GM18511 (cell line): ENCODE measurements at regions not wholly inside any gene's neighbourhood (a gene's known extent, or its start where the extent isn't known, plus 50 kb on each side); places are given as distances from the start of the nearest gene placed in this dataset.
A peak's percentile ranks its signal among the peaks of the same experiment; 100 is the strongest.

ENCODE experiments used
- ATAC-seq: cut with Tn5 transposase; IDR thresholded peaks from one replicate; pipeline ENCODE4 v1.9.1; 2021; ENCODE audit warnings: mild to moderate bottlenecking, moderate library complexity; ENCODE audit not compliant: unreplicated experiment

DNA sequence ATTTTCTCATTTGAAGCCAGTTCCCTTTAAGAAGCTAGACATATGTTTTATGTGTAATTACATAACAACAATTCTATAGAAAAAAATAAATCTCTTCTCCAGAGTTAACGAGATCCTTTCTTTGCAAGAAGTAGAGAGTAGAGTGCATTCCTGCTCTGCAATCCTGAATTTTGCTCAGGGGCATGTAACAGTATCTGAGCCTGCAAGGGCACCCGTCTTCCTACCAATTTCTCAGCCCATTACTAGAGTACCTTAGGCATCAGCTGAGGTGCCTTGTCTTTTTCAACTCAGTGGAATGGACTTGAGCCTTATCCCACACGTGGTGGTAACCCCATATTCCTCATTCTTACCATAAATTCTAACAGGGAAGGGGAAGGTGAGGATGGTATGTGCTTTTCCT lies 205.9 kb downstream of the IKZF2 start:
- no peak for ATAC-seq

DNA sequence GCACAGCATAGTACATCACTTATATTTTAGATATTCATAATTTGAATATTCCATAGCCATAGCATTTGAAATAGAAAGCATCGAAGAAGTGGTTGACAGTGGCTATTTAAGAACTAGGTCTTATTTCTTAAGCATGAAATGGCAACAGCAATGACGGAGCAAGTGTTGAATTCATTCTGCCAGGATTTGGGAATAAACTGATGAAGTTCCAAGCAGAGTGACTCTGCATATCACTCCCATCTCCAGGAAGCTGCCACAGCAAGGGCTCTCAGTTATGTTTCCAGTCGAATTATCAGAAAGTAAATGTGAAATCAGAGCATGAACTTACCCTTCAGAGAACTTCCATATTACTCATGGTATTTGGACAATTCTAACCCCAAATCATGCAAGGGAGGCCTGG lies 208.1 kb downstream of the IKZF2 start:
- ATAC-seq, result no peak

DNA sequence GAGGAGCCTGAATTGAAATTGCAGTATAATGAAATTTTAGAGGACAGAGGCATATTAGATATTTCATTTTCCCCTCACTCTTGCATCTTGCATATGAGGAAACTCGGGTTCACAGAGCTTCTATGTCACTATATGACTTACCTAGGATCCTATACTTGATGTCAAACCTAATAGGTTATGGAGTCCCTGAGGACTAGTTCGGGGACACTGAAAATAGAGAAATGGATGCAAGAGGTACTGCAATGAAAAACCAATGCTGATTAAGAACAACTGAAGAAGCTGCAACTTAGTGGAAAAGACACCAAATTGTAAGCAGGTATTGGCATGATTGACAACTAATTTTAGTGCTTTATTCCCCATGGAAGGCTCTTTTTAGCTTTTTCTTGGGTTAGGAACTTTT lies 210.1 kb downstream of the IKZF2 start:
- ATAC-seq, result no peak

DNA sequence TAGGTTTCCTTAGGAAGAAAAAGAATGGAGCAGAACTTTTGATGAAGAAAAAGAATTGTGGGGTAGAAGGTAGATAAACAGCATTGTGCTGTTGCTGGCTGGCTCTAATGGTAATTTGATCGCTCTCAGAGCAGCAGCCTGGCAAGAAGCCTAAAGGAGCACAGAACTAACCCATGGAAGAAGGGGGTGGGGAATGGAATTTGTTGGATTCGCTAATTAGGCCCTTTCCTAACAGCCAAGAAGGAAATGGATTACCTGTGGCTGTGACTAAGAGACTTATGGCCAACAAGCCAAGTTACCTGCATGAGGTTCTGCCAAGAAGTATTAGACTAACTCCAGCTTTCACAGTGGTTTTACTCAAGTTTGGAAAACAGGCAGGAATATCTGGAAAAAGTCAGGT lies 210.6 kb downstream of the IKZF2 start:
- no peak for ATAC-seq

DNA sequence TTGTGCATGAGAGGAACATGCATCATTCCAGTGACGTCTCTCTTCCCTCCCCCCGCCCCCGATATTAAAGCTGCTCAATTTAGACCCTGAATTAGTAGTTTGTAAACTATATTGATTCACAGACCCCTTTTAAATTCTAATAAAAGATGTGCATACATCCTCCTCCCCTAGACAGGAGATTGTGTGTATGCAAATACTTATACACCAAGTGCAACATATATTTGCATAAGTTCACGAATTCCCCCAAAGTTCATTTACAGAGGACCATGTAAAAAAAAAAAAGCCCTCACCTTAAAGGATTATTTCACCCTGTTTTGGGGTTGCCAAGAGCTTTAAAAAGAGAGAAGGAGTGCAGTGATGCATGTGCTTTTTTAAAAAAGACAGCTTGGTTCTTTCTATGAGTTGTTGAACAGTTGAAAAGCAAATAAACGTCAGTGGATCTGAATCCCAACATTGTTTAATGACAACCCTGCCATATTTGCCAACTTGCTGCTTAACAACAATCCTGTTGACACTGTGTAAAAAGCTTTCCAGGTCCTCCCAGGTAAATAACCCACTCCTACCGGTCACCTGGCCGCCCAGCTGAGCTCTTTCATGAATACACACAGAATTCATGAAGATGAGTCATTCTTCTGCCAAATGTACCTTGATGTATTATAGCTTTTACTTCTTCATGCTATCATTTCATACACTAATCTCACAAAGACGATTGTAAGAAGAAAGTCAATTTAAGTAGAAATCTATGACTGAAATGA lies 211.5 kb downstream of the IKZF2 start:
- ATAC-seq, result no peak

DNA sequence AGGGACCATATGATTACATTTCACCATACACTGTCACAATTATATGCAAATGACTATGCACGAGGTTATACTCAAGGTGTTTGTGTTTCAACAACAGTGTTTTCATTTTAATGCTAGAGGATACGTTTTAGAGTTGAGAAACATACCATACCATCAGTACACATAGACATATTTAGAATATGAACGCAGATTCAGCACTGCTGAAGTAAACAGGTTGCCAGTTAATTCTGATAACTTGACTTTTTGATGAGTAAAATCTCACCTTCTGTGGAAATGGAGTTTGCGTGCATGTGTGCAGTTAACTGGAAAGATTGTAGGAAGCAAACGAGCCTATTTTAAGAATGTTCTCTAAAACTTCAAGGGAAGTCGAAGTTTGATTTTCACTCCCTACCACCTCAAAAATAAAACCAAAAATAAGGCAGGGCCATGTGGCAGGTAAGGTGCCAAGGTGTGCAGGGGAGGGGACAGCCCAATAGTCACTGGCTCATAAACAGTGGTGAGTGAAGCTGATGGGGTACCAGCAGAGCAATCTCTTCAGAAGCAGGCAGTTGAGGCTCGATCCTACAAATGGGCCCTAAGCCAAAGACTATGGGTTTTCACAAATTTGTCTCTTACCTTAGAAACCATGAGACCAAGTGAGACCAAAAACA lies 213.1 kb downstream of the IKZF2 start:
- ATAC-seq, result no peak

DNA sequence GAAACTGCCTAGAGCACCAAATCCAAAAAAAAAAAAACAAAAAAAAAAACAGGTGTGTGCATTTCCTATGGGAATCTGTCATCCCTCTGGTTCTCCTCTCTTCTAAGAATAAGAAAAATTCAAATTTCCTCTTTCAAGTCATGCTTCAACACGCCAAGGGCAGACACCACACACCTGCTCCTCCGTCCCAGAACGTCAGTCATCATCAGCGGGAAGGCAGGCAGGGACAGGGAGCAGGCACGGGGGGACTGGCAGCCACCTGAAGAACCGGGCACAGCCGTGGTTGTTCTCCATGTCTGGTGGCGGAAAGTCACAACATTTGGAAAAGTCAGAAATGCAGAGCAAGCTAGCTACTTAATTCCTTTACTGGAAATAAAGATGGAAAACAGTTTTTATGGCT lies 214.8 kb downstream of the IKZF2 start:
- no peak for ATAC-seq

DNA sequence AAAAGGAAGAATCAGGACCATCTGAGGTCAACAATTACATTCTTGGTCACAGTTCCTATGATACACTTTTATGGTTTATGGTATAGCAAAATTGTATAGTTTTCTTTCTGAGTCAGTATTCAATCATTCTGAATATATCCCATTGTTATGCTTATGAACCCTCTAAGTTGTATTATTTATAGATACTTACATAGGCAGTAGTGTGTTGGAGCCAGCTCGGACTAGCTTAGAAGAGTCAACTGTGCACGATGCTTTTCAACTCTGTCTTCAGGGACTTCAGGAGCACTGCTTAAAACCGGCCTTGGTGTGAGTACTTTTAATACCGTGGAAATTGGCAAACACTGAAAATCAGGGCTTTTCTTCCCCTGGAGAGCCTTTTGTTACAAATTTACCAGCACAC lies 215.7 kb downstream of the IKZF2 start:
- ATAC-seq, result no peak

DNA sequence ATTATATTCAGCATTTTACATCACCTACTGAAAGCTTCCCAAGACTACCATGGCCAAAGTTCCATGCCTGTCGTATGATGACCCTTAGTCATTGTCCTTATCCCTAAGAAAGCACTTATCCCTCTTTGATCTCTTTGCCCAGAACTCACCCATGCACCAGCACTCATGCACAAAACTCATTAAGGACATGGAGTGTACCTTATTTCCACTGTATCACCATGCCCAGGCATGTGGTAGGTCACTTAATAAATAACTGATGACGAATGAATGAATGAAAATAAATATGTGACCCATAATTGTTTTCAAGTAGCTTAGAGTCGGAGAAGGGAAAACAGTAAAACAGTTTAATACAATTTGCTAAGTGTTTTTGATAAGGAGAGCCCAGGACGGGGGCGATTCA lies 220.1 kb downstream of the IKZF2 start:
- ATAC-seq, result no peak

DNA sequence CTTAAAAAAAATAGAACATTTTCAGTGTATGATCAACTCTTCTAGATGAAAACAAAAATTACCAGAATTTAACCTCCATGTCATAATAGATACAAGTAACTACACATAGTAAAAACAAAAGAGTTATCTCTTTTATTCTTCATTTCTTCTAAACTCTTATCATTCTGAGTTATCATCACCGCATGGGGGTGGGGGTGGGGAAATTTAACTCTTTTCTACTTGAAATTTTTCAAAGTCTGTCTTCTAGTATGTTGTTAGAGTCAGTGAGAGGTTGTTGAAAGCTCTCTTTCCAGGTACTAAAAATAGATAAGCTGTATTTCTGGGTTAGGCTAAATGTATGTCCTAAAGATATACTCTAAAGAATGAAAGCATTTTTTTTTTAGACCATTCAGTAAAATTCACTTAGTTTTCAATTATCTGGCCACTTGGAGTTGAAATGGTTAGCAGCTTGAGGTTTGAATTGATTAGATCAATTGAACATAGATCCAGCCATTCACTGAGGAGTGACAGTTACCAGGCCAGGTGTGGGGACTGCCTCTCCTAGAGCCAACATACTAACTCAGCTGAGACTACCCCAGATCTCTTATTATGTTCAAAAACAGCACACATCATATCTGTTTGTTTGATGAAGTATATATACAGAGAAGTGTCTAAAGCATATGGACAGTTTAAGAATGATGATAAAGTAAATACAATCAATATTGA lies 220.7 kb downstream of the IKZF2 start:
- ATAC-seq, result no peak

DNA sequence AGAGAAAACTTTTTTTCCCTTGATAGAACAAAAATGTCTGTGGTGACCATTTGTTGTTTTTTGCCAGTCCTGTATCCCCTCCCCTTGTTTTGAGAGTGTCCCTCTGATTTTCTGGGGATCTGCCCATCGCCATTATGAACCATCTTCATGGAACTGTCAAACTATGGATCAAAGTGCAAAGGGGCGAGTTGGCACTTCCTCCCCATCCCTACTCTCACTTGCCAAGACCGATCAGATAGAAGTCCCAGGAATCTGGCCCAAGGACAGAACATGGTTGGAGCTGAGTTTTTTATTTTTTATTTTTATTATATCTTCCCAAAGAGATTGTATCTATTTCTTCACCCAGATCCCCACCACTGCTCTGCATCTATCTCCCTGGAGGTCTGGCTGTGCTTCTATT lies 221.4 kb downstream of the IKZF2 start:
- ATAC-seq, result no peak

DNA sequence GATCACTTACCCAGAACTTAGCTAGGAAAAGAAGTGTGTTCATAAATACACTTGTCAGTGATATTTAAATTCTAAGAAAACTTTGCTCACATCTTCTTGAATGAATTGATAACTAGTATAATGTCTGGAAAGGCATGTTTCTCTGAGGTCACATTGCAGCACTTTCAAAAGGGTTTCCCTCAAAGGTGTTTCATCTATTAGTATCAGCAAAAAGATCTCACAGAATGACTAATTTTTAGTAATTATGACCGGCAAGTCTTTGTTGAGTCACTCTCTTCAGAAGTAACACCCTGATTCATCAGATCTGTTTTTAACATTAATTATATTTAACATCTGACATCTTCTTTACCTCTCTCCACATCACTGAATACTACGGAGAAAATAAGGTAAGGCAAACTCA lies 222.3 kb downstream of the IKZF2 start:
- peak; percentile 69 for ATAC-seq

DNA sequence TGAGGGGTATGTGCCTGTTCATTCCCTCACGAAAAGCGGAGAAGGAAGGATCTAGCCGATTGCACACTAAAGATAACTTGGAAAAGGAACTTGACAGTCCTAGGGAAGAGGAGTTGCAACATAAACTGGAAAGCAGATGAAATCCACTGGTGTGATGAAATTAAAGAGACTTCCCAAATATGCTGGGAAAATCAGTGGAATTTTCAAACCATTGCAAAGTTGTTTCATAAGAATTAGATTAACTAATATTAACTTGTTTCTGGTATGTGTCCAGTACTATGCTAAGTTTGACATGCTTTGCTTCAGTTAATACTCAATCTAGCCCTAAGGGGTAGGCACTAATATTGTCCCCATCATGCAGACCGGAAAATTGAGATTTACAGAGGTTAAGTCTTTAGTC lies 222.7 kb downstream of the IKZF2 start:
- ATAC-seq, result no peak

DNA sequence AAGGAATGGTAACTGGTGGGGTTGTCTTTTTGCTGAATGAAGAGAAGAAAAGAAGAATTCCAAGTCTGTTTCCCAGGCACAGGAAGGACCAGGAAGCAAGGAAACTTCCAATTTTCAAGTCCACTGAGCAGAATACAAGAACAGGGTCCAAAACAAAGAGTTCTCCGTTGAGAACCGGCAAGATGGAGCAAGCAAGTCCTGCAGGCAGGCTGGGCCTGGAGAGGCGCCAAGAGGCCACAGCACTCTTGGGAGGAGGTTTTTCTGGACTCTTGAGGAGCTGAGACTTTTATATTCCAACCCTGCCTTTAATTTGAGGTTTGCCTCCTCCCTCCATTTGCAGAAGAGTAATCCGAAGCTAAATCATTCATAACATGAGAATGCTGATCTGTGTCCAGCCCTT lies 224.5 kb downstream of the IKZF2 start:
- ATAC-seq, result no peak

DNA sequence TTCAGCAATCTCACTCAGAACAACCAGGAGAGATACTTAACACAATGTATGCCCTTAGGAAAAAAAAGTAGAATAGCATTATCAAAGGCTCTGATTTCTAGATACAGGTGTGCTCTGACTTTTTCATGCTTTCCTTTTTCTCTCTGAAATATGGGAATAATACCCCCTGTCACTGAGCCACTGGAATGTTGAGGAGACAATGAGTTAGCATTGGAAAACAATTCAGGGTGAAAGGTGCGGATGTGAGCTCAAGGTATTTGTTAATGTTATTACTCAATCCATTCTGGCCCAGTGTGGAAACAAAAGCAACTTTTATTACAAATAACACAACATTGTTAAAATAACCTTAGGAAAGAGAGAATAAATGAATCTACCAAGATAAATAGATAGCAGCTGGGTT lies 228.0 kb downstream of the IKZF2 start:
- no peak for ATAC-seq

DNA sequence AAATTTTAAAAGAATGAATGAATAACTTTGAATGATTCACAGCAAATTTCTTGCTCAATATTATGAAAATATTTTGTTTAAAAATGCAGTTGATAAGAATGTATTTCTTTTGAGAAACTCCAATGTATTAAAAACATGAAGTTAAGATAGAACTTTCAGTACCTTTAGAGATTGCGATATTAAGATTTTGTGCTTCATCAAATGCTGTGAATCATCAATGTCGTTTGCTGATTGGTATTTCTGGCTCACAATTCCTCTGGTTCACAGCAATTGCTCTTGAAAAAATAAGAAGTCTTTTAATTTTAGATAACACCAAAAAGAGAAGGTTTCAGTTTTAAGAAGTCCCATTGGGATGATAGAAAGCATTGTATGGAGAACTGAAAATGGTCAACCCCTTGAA lies 228.7 kb downstream of the IKZF2 start:
- ATAC-seq, result no peak

DNA sequence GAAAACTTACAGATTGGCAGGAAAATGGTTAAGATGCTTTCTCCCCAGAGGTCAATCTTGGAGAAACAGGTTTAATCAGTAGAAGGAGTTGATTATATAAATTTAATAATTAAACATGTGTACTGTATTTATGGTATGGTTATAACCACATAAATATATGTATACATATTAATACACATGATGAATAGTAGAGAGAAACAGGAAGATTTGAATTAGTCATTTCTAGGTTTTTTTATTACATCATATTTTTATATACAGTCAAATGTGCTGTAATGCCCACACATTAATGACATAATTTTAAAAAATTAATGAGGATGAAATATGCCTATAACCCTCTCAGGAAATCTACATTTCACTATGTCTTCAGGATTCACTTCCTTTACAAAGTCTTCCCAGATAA lies 229.7 kb downstream of the IKZF2 start:
- ATAC-seq, result no peak

DNA sequence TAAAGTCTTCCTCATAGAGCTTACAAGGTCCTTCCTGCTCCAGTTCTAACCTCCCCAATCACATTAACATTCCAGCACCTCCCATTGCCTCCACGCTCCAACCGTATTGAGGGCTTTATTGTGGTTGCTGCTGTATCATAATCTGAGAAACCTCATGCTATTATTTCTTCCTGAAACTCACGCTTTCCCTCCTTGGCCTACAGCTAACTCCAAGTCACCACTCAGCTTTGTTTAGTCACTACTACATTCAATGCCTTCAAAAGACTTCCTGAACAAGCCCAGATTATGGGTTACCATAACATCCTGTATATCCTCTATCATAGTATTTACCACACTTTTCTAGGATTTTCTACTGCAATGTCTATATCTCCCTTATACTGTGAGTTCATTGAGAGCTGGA lies 230.4 kb downstream of the IKZF2 start:
- ATAC-seq, result no peak

DNA sequence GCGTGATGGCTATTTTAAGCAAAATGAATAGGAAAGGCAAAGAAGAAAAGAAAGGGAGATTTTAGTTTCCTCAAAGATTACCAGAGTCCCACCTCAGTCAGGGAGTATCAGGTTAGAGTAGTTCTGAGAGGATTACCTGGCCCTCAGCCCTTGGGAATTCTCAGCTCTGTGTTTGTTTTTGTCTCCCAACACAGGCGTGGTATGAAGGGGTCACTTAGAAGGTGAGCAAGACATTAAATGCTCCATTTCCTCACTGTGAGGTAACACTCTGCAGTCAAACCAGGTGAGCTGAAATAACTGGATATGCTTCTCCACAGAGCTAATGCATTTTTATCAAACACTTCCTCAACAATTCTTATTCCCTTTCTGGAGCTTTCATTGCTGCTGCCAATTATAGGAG lies 232.2 kb downstream of the IKZF2 start:
- ATAC-seq, result no peak

DNA sequence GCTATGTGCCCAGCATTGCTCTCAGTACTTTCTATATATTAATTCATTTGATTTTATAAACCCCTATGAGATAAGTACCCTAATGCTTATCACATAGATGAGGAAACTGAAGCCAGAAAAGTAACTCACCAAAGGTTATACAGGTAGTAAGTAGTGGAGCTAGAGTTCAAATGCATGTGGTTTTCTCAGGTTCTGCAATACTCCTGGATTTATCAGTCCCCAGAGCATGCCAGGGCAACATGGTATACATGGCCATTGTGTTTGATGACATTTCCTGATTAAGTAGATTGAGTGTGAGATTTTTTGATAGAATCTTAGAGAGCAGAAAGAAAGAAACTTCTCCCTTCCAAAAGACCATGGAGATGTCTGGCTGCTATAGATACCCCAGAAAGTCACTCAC lies 233.1 kb downstream of the IKZF2 start:
- ATAC-seq, result no peak

DNA sequence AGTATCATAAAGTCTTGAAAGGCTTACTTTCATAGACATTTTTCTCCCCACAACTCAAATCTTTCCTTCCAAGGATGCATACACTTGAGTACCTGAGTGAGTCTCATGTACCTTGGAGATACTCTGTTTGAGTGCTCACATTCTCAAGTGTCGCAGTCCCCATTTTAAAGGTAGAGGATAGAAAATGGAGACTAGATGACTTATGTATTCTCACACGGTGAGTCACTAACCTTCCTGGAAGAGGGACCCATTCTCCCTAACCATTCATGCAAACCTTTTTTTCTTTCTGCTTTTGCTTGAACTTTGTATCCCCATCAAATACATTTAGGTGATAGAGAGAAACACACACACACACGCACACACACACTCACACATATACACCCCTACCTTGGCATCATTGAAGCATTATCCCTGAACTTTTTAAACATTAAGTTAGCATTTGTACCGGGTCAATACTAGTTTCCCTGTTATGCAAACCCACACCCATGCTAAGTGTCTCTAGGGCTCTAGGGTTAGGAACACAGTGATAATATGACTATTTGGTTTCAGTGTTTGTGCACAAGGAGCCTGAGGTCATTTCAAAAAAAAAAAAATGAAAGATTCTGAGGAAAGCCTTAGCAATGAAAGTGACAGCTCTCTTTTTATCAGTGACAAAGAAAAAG lies 236.2 kb downstream of the IKZF2 start:
- ATAC-seq, result peak; percentile 54

DNA sequence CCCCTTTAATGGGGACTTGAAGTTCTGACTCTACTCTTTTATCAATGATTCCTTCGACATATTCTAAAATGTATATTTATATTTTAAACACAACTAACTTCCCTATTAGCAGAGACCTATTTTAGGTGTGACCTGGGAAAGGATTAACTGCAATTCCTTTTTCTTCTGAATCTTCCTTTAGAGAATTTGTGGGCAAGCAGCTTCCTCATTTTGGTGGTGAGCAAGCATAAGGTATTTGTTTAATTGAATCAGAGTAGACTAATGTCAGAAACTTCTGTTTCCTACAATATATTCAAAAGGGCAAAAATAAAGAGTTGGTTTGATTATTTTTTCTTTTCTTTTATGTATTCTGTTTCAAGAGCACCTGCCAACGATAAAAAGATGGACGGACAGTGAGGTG lies 237.0 kb downstream of the IKZF2 start:
- no peak for ATAC-seq
